Left cardiac atrium (tissue), 4 donors: ENCODE measurements at regions not wholly inside any gene's neighbourhood (a gene's known extent, or its start where the extent isn't known, plus 50 kb on each side); places are given as distances from the start of the nearest gene placed in this dataset.

Experiments
- ATAC-seq, 2 donors: fragments of 200-7000 bp; cut with Tn5 transposase; one replicate each; pipeline ENCODE4 v1.9.1; 2020; ENCODE audit warnings: mild to moderate bottlenecking in 2 of 2, moderate library complexity in 2 of 2
- DNase-seq: peaks from one replicate; pipeline ENCODE4 v3.0.0-alpha.2; 2020
- intact Hi-C, 2 donors: fragments of 100-400 bp; cut with DNase I; formaldehyde crosslinking; loops; one replicate each; pipeline versions ENCODE4 v1.14.1 to v1.15.1; 2022 to 2023
- donor health status: DM: no; HTN: yes; CAD: no.
- donor health status: DM: no; HTN: yes; CAD: no; lungs with severe emphysema.
- donor health status: DM: yes; HTN: yes; CAD: no.
- donor health status: Dilated cardiomyopathy.

DNA sequence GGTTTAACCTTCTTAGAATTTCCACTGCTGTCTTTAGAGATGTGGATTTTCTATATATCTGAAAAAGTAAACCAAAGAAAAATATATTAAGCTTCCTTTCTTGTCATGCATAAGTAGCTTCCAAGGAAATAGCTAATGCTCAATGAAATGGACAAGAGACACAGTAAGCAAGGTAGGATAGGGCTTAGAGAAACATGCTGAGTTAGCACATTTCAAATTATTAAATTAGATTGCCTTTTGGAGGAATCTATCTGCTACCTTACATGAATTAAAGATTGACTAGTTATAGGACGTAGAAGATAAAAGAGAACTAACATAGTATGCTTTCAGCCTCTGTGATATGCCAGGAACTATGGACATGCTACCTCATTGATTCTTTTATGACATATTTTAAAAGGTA is 824.6 kb downstream of the TUSC7 start:
- ATAC-seq (no peak), DNase-seq (no peak)
- intact Hi-C loops, result no loop called here

DNA sequence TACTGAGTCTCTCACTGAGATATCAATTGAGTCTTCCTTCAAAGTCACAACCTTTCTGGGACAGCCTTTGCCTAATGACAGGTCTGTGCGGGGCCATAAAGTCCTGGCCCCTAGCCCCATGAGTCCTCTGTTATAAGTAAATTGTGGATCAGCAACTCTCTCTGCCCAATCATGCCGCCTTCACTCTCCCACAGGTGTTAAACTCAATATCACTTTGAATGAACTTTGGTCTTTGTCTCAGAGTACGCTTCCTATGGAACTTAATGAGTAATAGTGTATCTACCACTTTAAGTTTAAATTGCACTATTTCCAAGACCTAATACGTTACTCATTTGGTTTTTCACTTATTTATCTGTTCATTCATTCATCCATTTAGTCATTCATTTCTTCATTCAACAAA is 826.4 kb downstream of the TUSC7 start:
- DNase-seq, result no peak
- ATAC-seq, result no peak
- intact Hi-C loops, result no loop called here

DNA sequence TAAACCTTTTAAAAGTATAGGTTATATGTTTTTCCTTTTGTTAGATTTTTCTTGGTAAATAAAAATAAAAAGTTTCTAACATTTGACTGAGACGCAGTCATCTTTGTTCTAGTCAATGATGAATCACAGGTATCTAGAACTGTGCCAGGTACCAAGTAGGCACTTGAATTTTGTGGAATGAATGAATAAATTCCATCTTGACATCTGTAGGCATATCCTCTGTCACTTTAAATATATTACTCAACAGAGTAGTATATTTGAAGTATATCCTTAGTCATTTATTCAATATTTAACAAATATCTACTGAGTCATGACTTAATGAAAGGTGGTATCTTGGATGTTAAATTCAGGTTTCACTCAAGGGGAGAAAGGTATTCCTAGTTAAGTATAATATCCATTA is 828.4 kb downstream of the TUSC7 start:
- no peak for DNase-seq
- ATAC-seq, result no peak
- intact Hi-C loops, result no loop called here

DNA sequence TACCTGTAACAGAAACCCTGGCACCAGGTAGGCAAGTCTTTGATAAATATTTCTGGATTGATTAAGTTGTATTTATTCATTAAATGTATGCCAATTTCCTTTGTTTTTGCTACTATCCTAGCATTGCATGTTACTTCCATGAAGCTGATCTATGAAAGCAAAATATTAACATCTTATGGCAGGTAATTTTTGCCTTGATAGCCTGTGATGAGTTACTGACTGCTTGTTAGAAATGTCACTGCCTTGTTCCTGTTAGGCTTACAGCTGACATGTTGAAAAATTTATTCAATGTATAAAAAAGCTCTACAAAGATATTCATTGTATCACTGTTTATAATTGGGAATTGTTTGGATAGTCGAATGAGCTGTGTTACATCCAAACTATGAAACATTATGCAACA is 830.1 kb downstream of the TUSC7 start:
- no peak for ATAC-seq
- intact Hi-C loops, result no loop called here

GRCh38 chr3:117540597-117540996 is 831.0 kb downstream of the TUSC7 start:
- no peak for ATAC-seq
- no peak for DNase-seq
- intact Hi-C loops, result no loop called here

More for the DNA sequence above, 830.1 kb downstream of the TUSC7 start:
- no peak for DNase-seq

DNA sequence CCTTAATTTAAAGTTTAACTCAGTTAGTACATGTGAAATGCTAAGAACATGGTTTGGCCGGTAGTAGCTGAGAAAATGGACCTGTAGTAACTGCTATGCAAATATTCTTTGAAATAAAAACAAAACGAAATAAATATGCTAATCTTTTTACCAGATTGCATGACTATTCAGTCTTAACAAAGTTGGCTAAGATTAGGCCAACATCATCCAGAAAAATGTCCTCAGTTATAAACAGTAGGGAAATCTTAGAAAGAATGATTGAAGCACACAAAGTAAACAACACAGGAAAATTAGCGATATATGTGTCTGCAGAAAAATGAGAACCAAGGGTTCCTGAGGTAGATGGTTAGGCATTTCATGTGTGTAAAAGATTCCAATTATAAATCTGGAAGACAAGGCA is 832.1 kb downstream of the TUSC7 start:
- intact Hi-C loops, result no loop called here
- DNase-seq, result no peak
- no peak for ATAC-seq

GRCh38 chr3:117543521-117543920 is 833.9 kb downstream of the TUSC7 start:
- DNase-seq (no peak), ATAC-seq (no peak)
- intact Hi-C loops, result no loop called here

GRCh38 chr3:117545484-117545883 is 835.9 kb downstream of the TUSC7 start:
- ATAC-seq (no peak), DNase-seq (no peak)
- intact Hi-C loops, result no loop called here

GRCh38 chr3:117547956-117548550 is 838.5 kb downstream of the TUSC7 start:
- DNase-seq, result no peak
- intact Hi-C loops, result no loop called here
- peak in 1 of 2 donors; percentile 35 for ATAC-seq

GRCh38 chr3:117548600-117548999 is 839.0 kb downstream of the TUSC7 start:
- ATAC-seq, result no peak
- no peak for DNase-seq

DNA sequence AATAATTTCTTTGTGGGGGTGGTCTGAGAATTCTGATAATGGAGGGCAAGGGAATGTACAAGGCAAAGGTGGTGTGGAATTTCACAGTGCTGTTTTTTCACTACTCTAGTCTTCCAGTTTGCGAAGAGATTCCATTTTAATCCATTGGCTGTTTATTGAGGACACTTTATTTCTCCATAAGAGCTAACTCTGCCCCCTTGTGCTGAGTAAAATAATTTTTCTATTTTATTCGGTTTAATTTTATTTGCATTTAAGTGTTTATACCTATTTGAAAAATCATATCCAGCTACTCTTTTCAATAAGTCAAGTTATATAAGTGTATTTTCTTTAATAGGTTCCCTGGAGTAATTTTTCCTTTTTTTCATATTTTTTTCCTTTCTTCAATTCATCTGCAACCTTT is 840.1 kb downstream of the TUSC7 start:
- intact Hi-C loops, result no loop called here
- no peak for DNase-seq
- no peak for ATAC-seq

More at GRCh38 chr3:117548600-117548999, 839.0 kb downstream of the TUSC7 start:
- intact Hi-C loops, result no loop called here

DNA sequence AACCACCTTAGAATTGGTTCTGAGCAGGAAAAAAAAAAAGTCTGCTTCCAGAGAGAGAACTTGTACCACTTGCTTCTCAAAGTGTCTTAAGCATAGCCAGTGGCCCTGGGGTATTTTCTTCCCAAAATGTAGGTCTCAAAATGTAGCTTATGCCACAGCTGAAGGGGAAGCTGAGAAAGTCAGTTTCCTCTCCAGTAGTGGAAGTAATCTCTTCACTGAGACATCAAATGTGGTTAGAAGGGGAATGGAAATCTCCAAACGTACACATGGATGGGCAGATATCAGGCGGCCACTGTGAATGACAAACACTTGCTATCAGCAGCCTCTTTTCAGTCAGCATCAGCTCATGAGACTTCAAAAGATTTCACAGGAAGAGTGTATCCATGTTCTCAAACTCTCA is 841.2 kb downstream of the TUSC7 start:
- ATAC-seq (no peak), DNase-seq (no peak)
- intact Hi-C loops, result no loop called here

DNA sequence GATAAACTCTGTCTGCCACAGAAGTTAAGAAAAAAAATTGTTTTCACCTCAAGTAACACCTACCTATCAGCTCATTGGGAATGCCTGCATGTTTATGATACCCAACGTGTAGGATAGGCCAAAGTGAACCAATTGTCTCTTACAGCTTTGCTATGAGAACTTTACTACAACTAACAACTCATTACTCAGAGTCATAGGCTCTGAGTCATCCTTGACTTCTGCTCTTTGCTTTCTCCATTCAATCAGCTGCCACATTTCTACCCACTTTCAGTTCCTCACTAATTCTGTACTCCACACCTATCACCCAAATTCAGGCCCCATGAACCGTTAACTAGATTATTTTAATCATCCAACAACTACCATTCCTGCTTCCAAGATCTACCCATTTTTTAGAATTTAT is 843.9 kb downstream of the TUSC7 start:
- DNase-seq (no peak), ATAC-seq (peak in 1 of 2 donors; percentile 41)
- intact Hi-C loops, result no loop called here

GRCh38 chr3:117556646-117557407 is 847.2 kb downstream of the TUSC7 start:
- no peak for DNase-seq
- intact Hi-C loops, result no loop called here
- no peak for ATAC-seq

- no peak for ATAC-seq
- intact Hi-C loops, result no loop called here
- DNase-seq, result no peak
Measured at GRCh38 chr3:117557464-117558090, 848.0 kb downstream of the TUSC7 start.

DNA sequence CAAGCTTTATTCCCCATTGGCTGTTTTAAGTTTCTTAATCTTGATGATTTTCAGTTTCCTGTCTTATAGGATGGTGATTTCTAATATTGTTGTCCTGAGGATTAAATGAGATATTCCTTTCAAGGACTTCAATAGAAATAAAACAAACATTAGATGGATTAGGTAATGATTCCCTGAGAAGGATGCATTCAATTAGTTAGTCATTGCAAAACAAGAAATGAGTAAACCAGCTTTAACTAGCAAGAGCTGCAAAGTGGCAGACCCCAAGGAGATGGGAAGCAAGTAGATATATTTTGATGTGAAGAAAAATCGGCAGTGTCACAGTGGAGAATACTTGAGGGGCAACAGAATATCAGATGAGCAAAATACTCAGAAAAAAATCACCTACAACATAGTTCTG is 849.1 kb downstream of the TUSC7 start:
- no peak for DNase-seq
- no peak for ATAC-seq
- intact Hi-C loops, result no loop called here

GRCh38 chr3:117562000-117562399 is 852.4 kb downstream of the TUSC7 start:
- intact Hi-C loops, result no loop called here
- DNase-seq (no peak), ATAC-seq (no peak)

DNA sequence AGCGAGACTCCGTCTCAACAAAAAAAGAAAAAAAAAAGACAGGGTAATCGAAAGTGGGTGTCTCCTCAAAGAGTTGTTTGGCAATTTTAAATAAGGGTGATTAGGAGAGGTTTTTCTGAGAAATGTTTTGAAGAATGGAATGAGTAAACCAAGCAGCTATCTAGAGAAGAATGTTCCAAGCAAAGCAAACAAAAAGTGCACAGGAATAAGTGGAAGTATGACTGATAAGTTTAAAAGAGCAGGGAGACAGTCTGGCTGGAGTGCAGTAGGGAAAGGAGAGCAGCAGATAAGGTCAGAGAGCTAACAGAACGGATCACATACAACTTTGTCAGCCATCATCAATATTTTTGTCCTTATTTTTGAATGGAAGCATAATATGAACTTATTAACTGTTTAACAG is 853.5 kb downstream of the TUSC7 start:
- DNase-seq (no peak), ATAC-seq (peak in 1 of 2 donors; percentile 67)
- intact Hi-C loops, result no loop called here

DNA sequence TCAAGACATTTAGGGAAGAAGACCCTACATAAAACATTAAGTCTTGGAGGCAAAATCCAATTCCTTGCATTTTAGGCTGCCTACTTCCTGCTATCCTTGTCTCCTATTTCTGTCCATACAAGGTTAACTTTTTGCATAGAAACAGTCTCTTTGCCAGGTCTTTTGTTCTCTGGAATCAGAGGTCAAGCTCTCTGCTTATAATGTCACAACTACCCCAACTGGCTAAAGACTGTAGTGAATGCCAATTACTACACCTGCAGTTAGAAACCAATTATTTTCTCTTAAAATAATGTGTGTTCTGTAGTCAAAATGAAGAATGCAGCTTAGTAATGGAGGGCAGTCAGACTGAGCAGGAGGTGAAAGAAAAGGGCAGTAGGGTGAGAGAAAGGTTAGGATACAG is 856.2 kb downstream of the TUSC7 start:
- ATAC-seq (no peak), DNase-seq (no peak)
- intact Hi-C loops, result no loop called here

DNA sequence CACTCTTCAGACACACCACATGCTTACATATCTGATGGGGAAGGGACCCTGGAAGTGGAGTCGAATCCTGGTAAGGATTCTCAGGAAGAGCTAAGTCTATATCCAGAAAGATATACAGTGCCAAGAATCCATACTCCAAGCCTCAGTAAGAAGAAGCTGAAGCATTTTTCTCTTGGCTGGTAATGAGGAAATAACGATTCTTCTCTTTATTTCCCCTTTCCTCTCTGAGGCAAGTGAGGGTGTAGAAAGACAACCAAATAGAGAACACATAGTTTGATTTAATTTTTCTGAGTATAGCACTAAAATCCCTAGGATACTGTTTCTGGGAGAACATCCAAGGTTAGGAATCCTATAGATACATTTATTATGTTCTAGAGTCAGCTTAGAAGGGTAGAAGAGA is 857.3 kb downstream of the TUSC7 start:
- intact Hi-C loops, result no loop called here
- DNase-seq, result no peak
- no peak for ATAC-seq

- ATAC-seq (no peak), DNase-seq (no peak)
- intact Hi-C loops, result no loop called here
Measured at GRCh38 chr3:117567382-117567781, 857.8 kb downstream of the TUSC7 start.
